Esophagus muscularis mucosa (tissue), 4 donors: ENCODE measurements at regions not wholly inside any gene's neighbourhood (a gene's known extent, or its start where the extent isn't known, plus 50 kb on each side); places are given as distances from the start of the nearest gene placed in this dataset.

Source experiments
- DNase-seq: peaks from one replicate; pipeline ENCODE4 v3.0.0-alpha.2; 2017; ENCODE audit errors: extremely low spot score
- H3K27ac ChIP-seq, 4 donors: fragments of 200-600 bp; sonication (generic); replicated peaks in 1 of 4; 1 replicate in 3 of 4; 2 replicates in 1 of 4; pipeline ENCODE4 v1.5.1; 2016 to 2019; ENCODE audit warnings: mild to moderate bottlenecking in 1 of 4
- H3K27me3 ChIP-seq, 4 donors: fragments of 200-600 bp; sonication (generic); one replicate each; pipeline versions ENCODE4 v1.5.1 to v1.6.0; 2016 to 2019
- H3K36me3 ChIP-seq, 4 donors: fragments of 200-600 bp; sonication (generic); one replicate each; pipeline ENCODE4 v1.5.1; 2016 to 2019
- H3K4me1 ChIP-seq, 4 donors: fragments of 200-600 bp; sonication (generic); one replicate each; pipeline ENCODE4 v1.5.1; 2016 to 2019
- H3K4me3 ChIP-seq, 4 donors: fragments of 200-600 bp; sonication (generic); 1 replicate in 2 of 4; 2 replicates in 2 of 4; pipeline ENCODE4 v1.5.1; 2016 to 2019; ENCODE audit warnings: mild to moderate bottlenecking in 4 of 4, moderate library complexity in 1 of 4
- H3K9me3 ChIP-seq, 4 donors: fragments of 200-600 bp; sonication (generic); 1 replicate in 3 of 4; 2 replicates in 1 of 4; pipeline ENCODE4 v1.5.1; 2016 to 2019
- CTCF ChIP-seq, 3 experiments: fragments of 200-600 bp in 2 of 3; fragments of 450-650 bp in 1 of 3; sonication (generic) in 2 of 3; IDR thresholded peaks; one replicate each; pipeline ENCODE4 v1.5.1; 2017 to 2019; ENCODE audit warnings: antibody characterized with exemption in 3 of 3, mild to moderate bottlenecking in 2 of 3, moderate library complexity in 1 of 3
- EP300 ChIP-seq: sonication (generic); formaldehyde crosslinking; IDR thresholded peaks from one replicate; pipeline ENCODE4 v1.6.1; 2017; ENCODE audit warnings: antibody characterized with exemption
- POLR2A ChIP-seq: fragments of 450-650 bp; IDR thresholded peaks from one replicate; pipeline ENCODE4 v1.6.1; 2017; ENCODE audit warnings: antibody characterized with exemption, moderate library complexity, mild to moderate bottlenecking, low read depth
- POLR2AphosphoS5 ChIP-seq, 2 donors: sonication (generic); formaldehyde crosslinking; IDR thresholded peaks; one replicate each; pipeline ENCODE4 v1.6.1; 2017; ENCODE audit warnings: antibody characterized with exemption in 2 of 2
- WGBS: methylation state at CpG from one replicate; pipeline ENCODE4 v1.1.5; 2018; 5-methylcytosine and 5-hydroxymethylcytosine counted together
- intact Hi-C: fragments of 100-400 bp; cut with DNase I; formaldehyde crosslinking; loops from one replicate; pipeline ENCODE4 v1.15.1; 2023

- no peaks in the 10 kb centered on the region for H3K27me3 ChIP-seq
- intact Hi-C loops, result no loop called here
- DNase-seq, result no peak
- H3K4me3 ChIP-seq, result no peak overlapping the region
- TF ChIP-seq EP300 (no peak), POLR2A (no peak), POLR2AphosphoS5 (IDR thresholded peaks at IDR 0.05) (no peak), CTCF (IDR thresholded peaks at IDR 0.05) (no peak)
- no peaks in the 10 kb centered on the region for H3K4me1 ChIP-seq
- no peaks in the 10 kb centered on the region for H3K9me3 ChIP-seq
- H3K36me3 ChIP-seq, result no peaks in the 10 kb centered on the region
- H3K27ac ChIP-seq, result no peak overlapping the region
These were observed 107.0 kb downstream of the PCDH18 start for GRCh38 chr4:137425281-137425680.

GRCh38 chr4:137422666-137423065, 109.6 kb downstream of the PCDH18 start:
- no peak overlapping the region for H3K27ac ChIP-seq
- intact Hi-C loops, result no loop called here
- H3K4me3 ChIP-seq, result no peak overlapping the region
- 97% methylated on average over 2 of the region's 2 CpGs for WGBS
- DNase-seq, result no peak
- no peaks in the 10 kb centered on the region for H3K36me3 ChIP-seq
- no peaks in the 10 kb centered on the region for H3K4me1 ChIP-seq
- TF ChIP-seq POLR2A (no peak), EP300 (no peak), CTCF (IDR thresholded peaks at IDR 0.05) (no peak), POLR2AphosphoS5 (IDR thresholded peaks at IDR 0.05) (no peak)
- H3K27me3 ChIP-seq, result no peaks in the 10 kb centered on the region
- no peaks in the 10 kb centered on the region for H3K9me3 ChIP-seq

- Histone ChIP-seq H3K4me3 (no peak overlapping the region), H3K27ac (no peak overlapping the region), H3K36me3 (no peaks in the 10 kb centered on the region), H3K9me3 (no peaks in the 10 kb centered on the region), H3K4me1 (peaks cover 0 to 2% (median 0%) of the 10 kb centered on the region in 4 donors), H3K27me3 (no peaks in the 10 kb centered on the region)
- DNase-seq, result no peak
- no peak for TF ChIP-seq EP300
- TF ChIP-seq CTCF (IDR thresholded peaks at IDR 0.05), result no peak
- no peak for TF ChIP-seq POLR2AphosphoS5 (IDR thresholded peaks at IDR 0.05)
- no peak for TF ChIP-seq POLR2A
- intact Hi-C loops, result no loop called here
- WGBS, result 80% methylated on average over 8 of the region's 8 CpGs
These were observed 110.5 kb downstream of the PCDH18 start for GRCh38 chr4:137421796-137422195.

GRCh38 chr4:137420901-137421396, 111.3 kb downstream of the PCDH18 start:
- H3K4me1 ChIP-seq, result peaks cover 0 to 11% (median 6%) of the 10 kb centered on the region in 4 donors
- TF ChIP-seq POLR2AphosphoS5 (IDR thresholded peaks at IDR 0.05), result no peak
- no peak for TF ChIP-seq POLR2A
- TF ChIP-seq EP300, result no peak
- TF ChIP-seq CTCF (IDR thresholded peaks at IDR 0.05), result no peak
- no peaks in the 10 kb centered on the region for H3K36me3 ChIP-seq
- no peak for DNase-seq
- no peak overlapping the region for H3K4me3 ChIP-seq
- H3K27me3 ChIP-seq, result no peaks in the 10 kb centered on the region
- H3K9me3 ChIP-seq, result no peaks in the 10 kb centered on the region
- intact Hi-C loops, result no loop called here
- 100% methylated on average over 1 of the region's 43 CpGs for WGBS
- no peak overlapping the region for H3K27ac ChIP-seq

GRCh38 chr4:137417676-137418075, 114.6 kb downstream of the PCDH18 start:
- intact Hi-C loops, result no loop called here
- 92% methylated on average over 2 of the region's 2 CpGs for WGBS

More at GRCh38 chr4:137417676-137418075, 114.6 kb downstream of the PCDH18 start:
- Histone ChIP-seq H3K4me1 (peaks cover 0 to 18% (median 8%) of the 10 kb centered on the region in 4 donors), H3K4me3 (no peak overlapping the region), H3K36me3 (no peaks in the 10 kb centered on the region), H3K27ac (no peak overlapping the region), H3K27me3 (no peaks in the 10 kb centered on the region), H3K9me3 (no peaks in the 10 kb centered on the region)
- no peak for DNase-seq
- TF ChIP-seq POLR2A (no peak), POLR2AphosphoS5 (IDR thresholded peaks at IDR 0.05) (no peak), CTCF (IDR thresholded peaks at IDR 0.05) (no peak), EP300 (no peak)
